Neural cell (in vitro differentiated cells): ENCODE measurements at regions not wholly inside any gene's neighbourhood (a gene's known extent, or its start where the extent isn't known, plus 50 kb on each side); places are given as distances from the start of the nearest gene placed in this dataset.

Source experiments
- H2AFZ ChIP-seq: fragments of 200-600, 300-800 bp; sonication (generic), shearing (Covaris generic); 2 replicates; pipeline ENCODE4 v1.6.0; 2014; ENCODE audit warnings: low read depth, mild to moderate bottlenecking, antibody characterized with exemption, low read length, moderate library complexity
- H3F3A ChIP-seq: fragments of 200-600 bp; shearing (Covaris generic); 2 replicates; pipeline ENCODE4 v1.6.1; 2016; ENCODE audit warnings: mild to moderate bottlenecking, moderate library complexity, mixed read lengths, antibody characterized with exemption, low read length; ENCODE audit not compliant: insufficient read depth, poor library complexity, severe bottlenecking
- H3K27ac ChIP-seq: fragments of 200-600, 300-800 bp; sonication (generic), shearing (Covaris generic); 2 replicates; pipeline ENCODE4 v1.5.1; 2014; ENCODE audit warnings: mild to moderate bottlenecking, low read length, moderate library complexity
- H3K27me3 ChIP-seq: fragments of 300-800, 200-600 bp; sonication (generic), shearing (Covaris generic); 2 replicates; pipeline ENCODE4 v1.6.0; 2014; ENCODE audit warnings: mild to moderate bottlenecking, low read depth, low read length, moderate library complexity; ENCODE audit not compliant: insufficient read depth
- H3K36me3 ChIP-seq: fragments of 300-800, 200-600 bp; sonication (generic), shearing (Covaris generic); 2 replicates; pipeline ENCODE4 v1.5.1; 2014; ENCODE audit warnings: mild to moderate bottlenecking, antibody characterized with exemption, low read length, moderate library complexity; ENCODE audit not compliant: insufficient read depth
- H3K4me2 ChIP-seq: fragments of 300-800, 200-600 bp; sonication (generic), shearing (Covaris generic); 2 replicates; pipeline ENCODE4 v1.6.0; 2014; ENCODE audit warnings: mild to moderate bottlenecking, low read length
- H3K4me3 ChIP-seq: fragments of 300-800, 200-600 bp; sonication (generic), shearing (Covaris generic); 2 replicates; pipeline ENCODE4 v1.5.1; 2014; ENCODE audit warnings: mild to moderate bottlenecking, low read length, moderate library complexity
- H3K79me2 ChIP-seq: fragments of 200-600 bp; shearing (Covaris generic); replicated peaks from 2 replicates; pipeline ENCODE4 v1.6.0; 2014; ENCODE audit warnings: mild to moderate bottlenecking, low read length, moderate library complexity; ENCODE audit not compliant: insufficient read depth
- H3K9ac ChIP-seq: fragments of 300-800, 200-600 bp; sonication (generic), shearing (Covaris generic); 2 replicates; pipeline ENCODE4 v1.6.1; 2016; ENCODE audit warnings: mild to moderate bottlenecking, low read length, mixed read lengths
- H3K9me2 ChIP-seq: fragments of 200-600 bp; shearing (Covaris generic); 2 replicates; pipeline ENCODE4 v1.6.1; 2016; ENCODE audit warnings: mild to moderate bottlenecking, low read length, mixed read lengths; ENCODE audit not compliant: insufficient read depth
- H3K9me3 ChIP-seq: fragments of 200-600, 300-800 bp; sonication (generic), shearing (Covaris generic); 2 replicates; pipeline ENCODE4 v1.6.1; 2016; ENCODE audit warnings: mild to moderate bottlenecking, mixed run types, low read length, moderate library complexity, mixed read lengths
- H4K20me1 ChIP-seq: fragments of 200-600 bp; shearing (Covaris generic); 2 replicates; pipeline ENCODE4 v1.6.1; 2016; ENCODE audit warnings: mild to moderate bottlenecking, mixed run types; ENCODE audit not compliant: insufficient read depth
- EP300 ChIP-seq: fragments of 450-650 bp; conservative IDR thresholded peaks from 2 replicates; pipeline ENCODE4 v1.6.1; 2014; ENCODE audit warnings: antibody characterized with exemption, mild to moderate bottlenecking, moderate library complexity; ENCODE audit not compliant: poor library complexity, severe bottlenecking
- EZH2 ChIP-seq: fragments of 200-600, 300-800 bp; shearing (Covaris generic), sonication (generic); IDR thresholded peaks from 2 replicates; pipeline ENCODE4 v1.6.1; 2014; ENCODE audit warnings: antibody characterized with exemption, low read length, borderline replicate concordance, mild to moderate bottlenecking; ENCODE audit not compliant: insufficient read depth, poor library complexity, severe bottlenecking
- MXI1 ChIP-seq: fragments of 450-650 bp; conservative IDR thresholded peaks from 2 replicates; pipeline ENCODE4 v1.6.1; 2014; ENCODE audit warnings: antibody characterized with exemption, mild to moderate bottlenecking; ENCODE audit not compliant: poor library complexity, severe bottlenecking
- POLR2AphosphoS5 ChIP-seq: IDR thresholded peaks from 2 replicates; pipeline ENCODE4 v1.6.1; 2012
- RAD21 ChIP-seq: fragments of 450-650 bp; conservative IDR thresholded peaks from 2 replicates; pipeline ENCODE4 v1.6.1; 2014; ENCODE audit warnings: antibody characterized with exemption, mild to moderate bottlenecking, moderate library complexity
- SMC3 ChIP-seq: fragments of 450-650 bp; conservative IDR thresholded peaks from 2 replicates; pipeline ENCODE4 v1.6.1; 2014; ENCODE audit warnings: antibody characterized with exemption, mild to moderate bottlenecking, moderate library complexity; ENCODE audit not compliant: poor library complexity
- TAF1 ChIP-seq: IDR thresholded peaks from 2 replicates; pipeline ENCODE4 v1.6.1; 2012; ENCODE audit warnings: low read depth
- TF ChIP-seq, protein P1 (sequence below): IDR thresholded peaks from 2 replicates; pipeline ENCODE4 v1.6.1; 2012; ENCODE audit warnings: borderline replicate concordance
- TF ChIP-seq, protein P2 (sequence below): fragments of 450-650 bp; IDR thresholded peaks from 2 replicates; pipeline ENCODE4 v1.5.1; 2014; ENCODE audit warnings: antibody characterized with exemption, mild to moderate bottlenecking, moderate library complexity; ENCODE audit not compliant: poor library complexity, severe bottlenecking

DNA sequence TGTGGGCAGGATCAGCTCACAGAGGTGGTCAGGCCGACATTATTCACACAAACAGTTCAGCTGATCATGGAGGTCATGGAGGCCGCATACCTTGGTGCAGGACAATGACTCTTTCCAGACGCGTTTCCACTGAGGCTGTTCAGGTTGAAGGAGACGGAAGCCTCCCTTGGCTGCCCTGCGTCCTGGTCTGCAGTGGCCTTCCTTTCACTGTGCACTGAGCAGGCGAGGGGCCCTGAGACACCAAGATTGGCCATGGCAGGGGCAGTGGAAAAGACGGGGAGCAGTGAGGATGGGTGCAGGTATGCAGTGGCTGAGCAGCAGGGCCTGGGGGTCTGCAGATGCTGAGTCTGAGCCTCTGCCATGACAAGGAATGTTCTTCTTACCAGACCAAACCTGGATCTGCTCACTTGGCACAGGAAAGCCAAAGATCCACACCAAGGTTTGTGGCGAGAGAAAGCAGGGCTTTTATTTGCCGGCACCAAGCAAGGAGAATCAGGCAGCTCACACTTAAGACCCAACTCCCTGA lies 263.3 kb downstream of the GLRX3 start:
- H2AFZ ChIP-seq = no peak overlapping the region
- H3K79me2 ChIP-seq = no peaks in the 10 kb centered on the region
- H3K9ac ChIP-seq = no peak overlapping the region

DNA sequence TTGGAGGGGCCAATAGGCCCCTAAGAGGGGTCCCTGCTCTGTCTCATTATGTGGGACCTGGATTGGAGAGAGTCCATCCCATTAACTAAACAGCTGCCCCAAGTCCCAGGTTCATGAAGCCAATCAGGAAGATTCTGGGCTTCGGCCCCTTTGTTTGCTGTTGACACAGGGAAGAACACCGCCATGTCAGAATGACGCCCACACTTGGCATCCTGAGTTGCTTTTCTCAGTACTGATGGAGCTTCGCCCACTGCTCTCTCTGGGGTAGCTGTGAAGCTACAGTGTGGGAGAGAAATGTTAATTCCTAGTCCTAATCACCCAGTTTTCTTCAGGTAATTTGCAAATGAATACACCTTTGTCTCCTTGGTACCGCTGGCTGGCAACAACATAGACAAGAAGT lies 264.7 kb downstream of the GLRX3 start:
- Histone ChIP-seq H4K20me1 (no peaks in the 10 kb centered on the region), H3K27me3 (no peaks in the 10 kb centered on the region), H3K9me3 (no peaks in the 10 kb centered on the region), H3K36me3 (no peaks in the 10 kb centered on the region), H3K9ac (no peak overlapping the region), H3K9me2 (no peaks in the 10 kb centered on the region), H3F3A (no peaks in the 10 kb centered on the region), H3K4me2 (no peak overlapping the region), H3K27ac (no peak overlapping the region), H2AFZ (no peak overlapping the region), H3K4me3 (no peak overlapping the region), H3K79me2 (no peaks in the 10 kb centered on the region)
- no peak for TF ChIP-seq EZH2
- no peak for TF ChIP-seq EP300
- no peak for TF ChIP-seq RAD21
- no peak for TF ChIP-seq MXI1
- TF ChIP-seq SMC3 = no peak
- TF ChIP-seq, protein P1, sequence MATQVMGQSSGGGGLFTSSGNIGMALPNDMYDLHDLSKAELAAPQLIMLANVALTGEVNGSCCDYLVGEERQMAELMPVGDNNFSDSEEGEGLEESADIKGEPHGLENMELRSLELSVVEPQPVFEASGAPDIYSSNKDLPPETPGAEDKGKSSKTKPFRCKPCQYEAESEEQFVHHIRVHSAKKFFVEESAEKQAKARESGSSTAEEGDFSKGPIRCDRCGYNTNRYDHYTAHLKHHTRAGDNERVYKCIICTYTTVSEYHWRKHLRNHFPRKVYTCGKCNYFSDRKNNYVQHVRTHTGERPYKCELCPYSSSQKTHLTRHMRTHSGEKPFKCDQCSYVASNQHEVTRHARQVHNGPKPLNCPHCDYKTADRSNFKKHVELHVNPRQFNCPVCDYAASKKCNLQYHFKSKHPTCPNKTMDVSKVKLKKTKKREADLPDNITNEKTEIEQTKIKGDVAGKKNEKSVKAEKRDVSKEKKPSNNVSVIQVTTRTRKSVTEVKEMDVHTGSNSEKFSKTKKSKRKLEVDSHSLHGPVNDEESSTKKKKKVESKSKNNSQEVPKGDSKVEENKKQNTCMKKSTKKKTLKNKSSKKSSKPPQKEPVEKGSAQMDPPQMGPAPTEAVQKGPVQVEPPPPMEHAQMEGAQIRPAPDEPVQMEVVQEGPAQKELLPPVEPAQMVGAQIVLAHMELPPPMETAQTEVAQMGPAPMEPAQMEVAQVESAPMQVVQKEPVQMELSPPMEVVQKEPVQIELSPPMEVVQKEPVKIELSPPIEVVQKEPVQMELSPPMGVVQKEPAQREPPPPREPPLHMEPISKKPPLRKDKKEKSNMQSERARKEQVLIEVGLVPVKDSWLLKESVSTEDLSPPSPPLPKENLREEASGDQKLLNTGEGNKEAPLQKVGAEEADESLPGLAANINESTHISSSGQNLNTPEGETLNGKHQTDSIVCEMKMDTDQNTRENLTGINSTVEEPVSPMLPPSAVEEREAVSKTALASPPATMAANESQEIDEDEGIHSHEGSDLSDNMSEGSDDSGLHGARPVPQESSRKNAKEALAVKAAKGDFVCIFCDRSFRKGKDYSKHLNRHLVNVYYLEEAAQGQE = no peak
- TF ChIP-seq POLR2AphosphoS5 = no peak
- TF ChIP-seq TAF1 = no peak
- TF ChIP-seq, protein P2, sequence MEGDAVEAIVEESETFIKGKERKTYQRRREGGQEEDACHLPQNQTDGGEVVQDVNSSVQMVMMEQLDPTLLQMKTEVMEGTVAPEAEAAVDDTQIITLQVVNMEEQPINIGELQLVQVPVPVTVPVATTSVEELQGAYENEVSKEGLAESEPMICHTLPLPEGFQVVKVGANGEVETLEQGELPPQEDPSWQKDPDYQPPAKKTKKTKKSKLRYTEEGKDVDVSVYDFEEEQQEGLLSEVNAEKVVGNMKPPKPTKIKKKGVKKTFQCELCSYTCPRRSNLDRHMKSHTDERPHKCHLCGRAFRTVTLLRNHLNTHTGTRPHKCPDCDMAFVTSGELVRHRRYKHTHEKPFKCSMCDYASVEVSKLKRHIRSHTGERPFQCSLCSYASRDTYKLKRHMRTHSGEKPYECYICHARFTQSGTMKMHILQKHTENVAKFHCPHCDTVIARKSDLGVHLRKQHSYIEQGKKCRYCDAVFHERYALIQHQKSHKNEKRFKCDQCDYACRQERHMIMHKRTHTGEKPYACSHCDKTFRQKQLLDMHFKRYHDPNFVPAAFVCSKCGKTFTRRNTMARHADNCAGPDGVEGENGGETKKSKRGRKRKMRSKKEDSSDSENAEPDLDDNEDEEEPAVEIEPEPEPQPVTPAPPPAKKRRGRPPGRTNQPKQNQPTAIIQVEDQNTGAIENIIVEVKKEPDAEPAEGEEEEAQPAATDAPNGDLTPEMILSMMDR = no peak

More for the DNA sequence above, 263.3 kb downstream of the GLRX3 start:
- no peaks in the 10 kb centered on the region for H4K20me1 ChIP-seq
- no peak overlapping the region for H3K4me2 ChIP-seq
- TF ChIP-seq POLR2AphosphoS5 = no peak
- TF ChIP-seq, protein P2 = no peak
- TF ChIP-seq MXI1 = no peak
- TF ChIP-seq EP300 = no peak
- no peak for TF ChIP-seq SMC3
- TF ChIP-seq, protein P1 = no peak
- no peak for TF ChIP-seq EZH2
- no peak for TF ChIP-seq TAF1
- no peaks in the 10 kb centered on the region for H3K9me2 ChIP-seq
- no peaks in the 10 kb centered on the region for H3F3A ChIP-seq
- H3K9me3 ChIP-seq = no peaks in the 10 kb centered on the region
- no peak overlapping the region for H3K4me3 ChIP-seq
- H3K36me3 ChIP-seq = no peaks in the 10 kb centered on the region
- H3K27ac ChIP-seq = no peak overlapping the region
- no peaks in the 10 kb centered on the region for H3K27me3 ChIP-seq
